Neural cell (in vitro differentiated cells): ENCODE measurements at regions not wholly inside any gene's neighbourhood (a gene's known extent, or its start where the extent isn't known, plus 50 kb on each side); places are given as distances from the start of the nearest gene placed in this dataset.
A peak's percentile ranks its signal among the peaks of the same experiment; 100 is the strongest.

Source experiments
- H2AFZ ChIP-seq: fragments of 200-600, 300-800 bp; sonication (generic), shearing (Covaris generic); 2 replicates; pipeline ENCODE4 v1.6.0; 2014; ENCODE audit warnings: low read depth, mild to moderate bottlenecking, antibody characterized with exemption, low read length, moderate library complexity
- H3F3A ChIP-seq: fragments of 200-600 bp; shearing (Covaris generic); 2 replicates; pipeline ENCODE4 v1.6.1; 2016; ENCODE audit warnings: mild to moderate bottlenecking, moderate library complexity, mixed read lengths, antibody characterized with exemption, low read length; ENCODE audit not compliant: insufficient read depth, poor library complexity, severe bottlenecking
- H3K27ac ChIP-seq: fragments of 200-600, 300-800 bp; sonication (generic), shearing (Covaris generic); 2 replicates; pipeline ENCODE4 v1.5.1; 2014; ENCODE audit warnings: mild to moderate bottlenecking, low read length, moderate library complexity
- H3K27me3 ChIP-seq: fragments of 300-800, 200-600 bp; sonication (generic), shearing (Covaris generic); 2 replicates; pipeline ENCODE4 v1.6.0; 2014; ENCODE audit warnings: mild to moderate bottlenecking, low read depth, low read length, moderate library complexity; ENCODE audit not compliant: insufficient read depth
- H3K36me3 ChIP-seq: fragments of 300-800, 200-600 bp; sonication (generic), shearing (Covaris generic); 2 replicates; pipeline ENCODE4 v1.5.1; 2014; ENCODE audit warnings: mild to moderate bottlenecking, antibody characterized with exemption, low read length, moderate library complexity; ENCODE audit not compliant: insufficient read depth
- H3K4me2 ChIP-seq: fragments of 300-800, 200-600 bp; sonication (generic), shearing (Covaris generic); 2 replicates; pipeline ENCODE4 v1.6.0; 2014; ENCODE audit warnings: mild to moderate bottlenecking, low read length
- H3K4me3 ChIP-seq: fragments of 300-800, 200-600 bp; sonication (generic), shearing (Covaris generic); 2 replicates; pipeline ENCODE4 v1.5.1; 2014; ENCODE audit warnings: mild to moderate bottlenecking, low read length, moderate library complexity
- H3K79me2 ChIP-seq: fragments of 200-600 bp; shearing (Covaris generic); replicated peaks from 2 replicates; pipeline ENCODE4 v1.6.0; 2014; ENCODE audit warnings: mild to moderate bottlenecking, low read length, moderate library complexity; ENCODE audit not compliant: insufficient read depth
- H3K9ac ChIP-seq: fragments of 300-800, 200-600 bp; sonication (generic), shearing (Covaris generic); 2 replicates; pipeline ENCODE4 v1.6.1; 2016; ENCODE audit warnings: mild to moderate bottlenecking, low read length, mixed read lengths
- H3K9me2 ChIP-seq: fragments of 200-600 bp; shearing (Covaris generic); 2 replicates; pipeline ENCODE4 v1.6.1; 2016; ENCODE audit warnings: mild to moderate bottlenecking, low read length, mixed read lengths; ENCODE audit not compliant: insufficient read depth
- H3K9me3 ChIP-seq: fragments of 200-600, 300-800 bp; sonication (generic), shearing (Covaris generic); 2 replicates; pipeline ENCODE4 v1.6.1; 2016; ENCODE audit warnings: mild to moderate bottlenecking, mixed run types, low read length, moderate library complexity, mixed read lengths
- H4K20me1 ChIP-seq: fragments of 200-600 bp; shearing (Covaris generic); 2 replicates; pipeline ENCODE4 v1.6.1; 2016; ENCODE audit warnings: mild to moderate bottlenecking, mixed run types; ENCODE audit not compliant: insufficient read depth
- CTCF ChIP-seq: fragments of 450-650 bp; IDR thresholded peaks from 2 replicates; pipeline ENCODE4 v1.5.1; 2014; ENCODE audit warnings: antibody characterized with exemption, mild to moderate bottlenecking, moderate library complexity; ENCODE audit not compliant: poor library complexity, severe bottlenecking
- EP300 ChIP-seq: fragments of 450-650 bp; conservative IDR thresholded peaks from 2 replicates; pipeline ENCODE4 v1.6.1; 2014; ENCODE audit warnings: antibody characterized with exemption, mild to moderate bottlenecking, moderate library complexity; ENCODE audit not compliant: poor library complexity, severe bottlenecking
- EZH2 ChIP-seq: fragments of 200-600, 300-800 bp; shearing (Covaris generic), sonication (generic); IDR thresholded peaks from 2 replicates; pipeline ENCODE4 v1.6.1; 2014; ENCODE audit warnings: antibody characterized with exemption, low read length, borderline replicate concordance, mild to moderate bottlenecking; ENCODE audit not compliant: insufficient read depth, poor library complexity, severe bottlenecking
- MXI1 ChIP-seq: fragments of 450-650 bp; conservative IDR thresholded peaks from 2 replicates; pipeline ENCODE4 v1.6.1; 2014; ENCODE audit warnings: antibody characterized with exemption, mild to moderate bottlenecking; ENCODE audit not compliant: poor library complexity, severe bottlenecking
- POLR2AphosphoS5 ChIP-seq: IDR thresholded peaks from 2 replicates; pipeline ENCODE4 v1.6.1; 2012
- RAD21 ChIP-seq: fragments of 450-650 bp; conservative IDR thresholded peaks from 2 replicates; pipeline ENCODE4 v1.6.1; 2014; ENCODE audit warnings: antibody characterized with exemption, mild to moderate bottlenecking, moderate library complexity
- REST ChIP-seq: IDR thresholded peaks from 2 replicates; pipeline ENCODE4 v1.6.1; 2012; ENCODE audit warnings: borderline replicate concordance
- SMC3 ChIP-seq: fragments of 450-650 bp; conservative IDR thresholded peaks from 2 replicates; pipeline ENCODE4 v1.6.1; 2014; ENCODE audit warnings: antibody characterized with exemption, mild to moderate bottlenecking, moderate library complexity; ENCODE audit not compliant: poor library complexity
- TAF1 ChIP-seq: IDR thresholded peaks from 2 replicates; pipeline ENCODE4 v1.6.1; 2012; ENCODE audit warnings: low read depth

- TF ChIP-seq TAF1 (no peak), CTCF (no peak), REST (no peak), EZH2 (no peak), EP300 (no peak), POLR2AphosphoS5 (no peak), SMC3 (no peak), MXI1 (no peak), RAD21 (no peak)
- H3K27ac ChIP-seq, result no peak overlapping the region
- H3K4me2 ChIP-seq, result no peak overlapping the region
- H3K9me2 ChIP-seq, result no peaks in the 10 kb centered on the region
- H3K9ac ChIP-seq, result no peak overlapping the region
- no peaks in the 10 kb centered on the region for H3K27me3 ChIP-seq
- H2AFZ ChIP-seq, result no peak overlapping the region
- H3K9me3 ChIP-seq, result no peaks in the 10 kb centered on the region
- H4K20me1 ChIP-seq, result no peaks in the 10 kb centered on the region
- H3K79me2 ChIP-seq, result no peaks in the 10 kb centered on the region
- H3K4me3 ChIP-seq, result no peak overlapping the region
- no peaks in the 10 kb centered on the region for H3F3A ChIP-seq
- no peaks in the 10 kb centered on the region for H3K36me3 ChIP-seq
These were observed 271.5 kb upstream of the PDGFD start for GRCh38 chr11:104435494-104435893.

- TF ChIP-seq RAD21 (no peak), EZH2 (no peak), SMC3 (no peak), MXI1 (no peak), TAF1 (no peak), POLR2AphosphoS5 (no peak), CTCF (no peak), REST (no peak), EP300 (no peak)
- H3K9ac ChIP-seq, result no peak overlapping the region
- H3K9me3 ChIP-seq, result no peaks in the 10 kb centered on the region
- H3K4me2 ChIP-seq, result no peak overlapping the region
- H2AFZ ChIP-seq, result no peak overlapping the region
- no peak overlapping the region for H3K27ac ChIP-seq
- no peaks in the 10 kb centered on the region for H3F3A ChIP-seq
- H3K9me2 ChIP-seq, result no peaks in the 10 kb centered on the region
- H3K79me2 ChIP-seq, result no peaks in the 10 kb centered on the region
- H3K4me3 ChIP-seq, result peak overlapping the region; percentile 3
- no peaks in the 10 kb centered on the region for H3K27me3 ChIP-seq
- no peaks in the 10 kb centered on the region for H3K36me3 ChIP-seq
- H4K20me1 ChIP-seq, result no peaks in the 10 kb centered on the region
These were observed 269.8 kb upstream of the PDGFD start for GRCh38 chr11:104433751-104434150.
